GM12878 (cell line): ENCODE measurements at regions not wholly inside any gene's neighbourhood (a gene's known extent, or its start where the extent isn't known, plus 50 kb on each side); places are given as distances from the start of the nearest gene placed in this dataset.

Experiments
- ATAC-seq: fragments of 200-7000 bp; cut with Tn5 transposase; 3 replicates; pipeline ENCODE4 v1.9.1; 2020; ENCODE audit warnings: mild to moderate bottlenecking, moderate library complexity
- BruUV-seq: library from RNA; stranded (reverse); fragments of 400-500 nt; replicated peaks from 2 replicates; lab custom pipeline; 2021; lab: Mats Ljungman, UMichigan
- CTCF ChIA-PET: fragments of 300-600 bp; sonication (Branson Sonifier 250); formaldehyde crosslinking; extraction: SDS; loops from one replicate; lab custom pipeline; 2021; ENCODE audit warnings: inconsistent platforms; lab: Yijun Ruan, JAX
- POLR2A ChIA-PET: fragments of 350-600 bp; formaldehyde crosslinking; extraction: SDS; loops from one replicate; lab custom pipeline; 2021; ENCODE audit warnings: inconsistent platforms; lab: Charles Lee
- RAD21 ChIA-PET: fragments of 300-600 bp; sonication (Branson Sonifier 250); formaldehyde crosslinking; loops from one replicate; lab custom pipeline; 2023; ENCODE audit warnings: antibody characterized with exemption; ENCODE audit not compliant: unreplicated experiment; lab: Charles Lee
- SMC1A ChIA-PET: fragments of 300-600 bp; sonication (Branson Sonifier 250); formaldehyde crosslinking; loops from one replicate; lab custom pipeline; 2023; ENCODE audit not compliant: unreplicated experiment, uncharacterized antibody; lab: Charles Lee
- DNase-seq: peaks from one replicate; pipeline ENCODE4 v3.0.0-alpha.2; 2011; ENCODE audit warnings: low read depth, low spot score
- FAIRE-seq: peaks from 3 replicates; lab custom pipeline; 2011; peaks lifted over from hg19 to GRCh38; lab: Jason Lieb, UNC
- H2AFZ ChIP-seq: 2 replicates; pipeline ENCODE4 v1.6.0; 2011; ENCODE audit warnings: low read depth, low read length, control low read depth; ENCODE audit not compliant: control insufficient read depth
- H3K27ac ChIP-seq: 2 replicates; pipeline ENCODE4 v1.5.1; 2011; ENCODE audit warnings: control low read depth; ENCODE audit not compliant: control insufficient read depth, insufficient read depth
- H3K27me3 ChIP-seq, 2 experiments: replicated peaks in 1 of 2; 2 replicates each; pipeline versions ENCODE4 v1.6.0 to v1.6.1; 2011; ENCODE audit warnings: low read length in 1 of 2; ENCODE audit not compliant: control insufficient read depth in 2 of 2, insufficient read depth in 2 of 2
- H3K36me3 ChIP-seq, 2 experiments: 2 replicates each; pipeline ENCODE4 v1.5.1; 2011; ENCODE audit warnings: low read length in 1 of 2; ENCODE audit not compliant: control insufficient read depth in 2 of 2, insufficient read depth in 2 of 2
- H3K4me1 ChIP-seq: 2 replicates; pipeline ENCODE4 v1.6.1; 2011; ENCODE audit warnings: mild to moderate bottlenecking, low read length, moderate library complexity, mixed read lengths; ENCODE audit not compliant: control insufficient read depth, insufficient read depth
- H3K4me2 ChIP-seq: 2 replicates; pipeline ENCODE4 v1.6.0; 2011; ENCODE audit warnings: control low read depth; ENCODE audit not compliant: control insufficient read depth, insufficient read depth
- H3K4me3 ChIP-seq: fragments of 200-600 bp; sonication (generic); 2 replicates; pipeline ENCODE4 v1.5.1; 2016
- H3K79me2 ChIP-seq: 2 replicates; pipeline ENCODE4 v1.6.0; 2011; ENCODE audit warnings: low read length; ENCODE audit not compliant: control insufficient read depth, insufficient read depth
- H3K9ac ChIP-seq: 2 replicates; pipeline ENCODE4 v1.8.0; 2011; ENCODE audit warnings: low read length, control low read depth, mixed read lengths; ENCODE audit not compliant: control insufficient read depth, insufficient read depth
- H3K9me3 ChIP-seq: replicated peaks from 3 replicates; pipeline ENCODE4 v1.5.1; 2011; ENCODE audit warnings: mild to moderate bottlenecking, low read length; ENCODE audit not compliant: control insufficient read depth, insufficient read depth
- H4K20me1 ChIP-seq: 2 replicates; pipeline ENCODE4 v1.6.0; 2011; ENCODE audit not compliant: control insufficient read depth, insufficient read depth
- BACH1 ChIP-seq: fragments of 450-650 bp; IDR thresholded peaks from 2 replicates; pipeline ENCODE4 v1.6.1; 2017; ENCODE audit warnings: mild to moderate bottlenecking, borderline replicate concordance
- CHD2 ChIP-seq: IDR thresholded peaks from 2 replicates; pipeline ENCODE4 v1.6.1; 2011; ENCODE audit warnings: low read depth, low read length, improper control_type of control experiment, borderline replicate concordance
- FOS ChIP-seq: IDR thresholded peaks from 3 replicates; pipeline ENCODE4 v1.6.1; 2011; ENCODE audit warnings: borderline replicate concordance; ENCODE audit not compliant: insufficient read length; ENCODE audit errors: extremely low read depth
- GABPA ChIP-seq: IDR thresholded peaks from 2 replicates; pipeline ENCODE4 v1.6.1; 2014; ENCODE audit warnings: antibody characterized with exemption, low read depth, mild to moderate bottlenecking, inconsistent platforms
- HSF1 ChIP-seq: fragments of 150-350 bp; IDR thresholded peaks from 2 replicates; pipeline ENCODE4 v1.6.1; 2014; ENCODE audit warnings: mild to moderate bottlenecking, low read depth, low read length
- KDM1A ChIP-seq: fragments of 200-600 bp; sonication (generic); IDR thresholded peaks from 2 replicates; pipeline ENCODE4 v1.6.1; 2016; ENCODE audit warnings: borderline replicate concordance
- NFYA ChIP-seq: IDR thresholded peaks from 2 replicates; pipeline ENCODE4 v1.6.1; 2011; ENCODE audit warnings: low read depth, mild to moderate bottlenecking, low read length, improper control_type of control experiment, borderline replicate concordance
- PAX8 ChIP-seq: fragments of 450-650 bp; IDR thresholded peaks from 2 replicates; pipeline ENCODE4 v1.6.1; 2017; ENCODE audit warnings: mild to moderate bottlenecking, moderate library complexity
- PML ChIP-seq: IDR thresholded peaks from 2 replicates; pipeline ENCODE4 v1.6.1; 2012; ENCODE audit warnings: low read length, inconsistent platforms
- SMARCA5 ChIP-seq: fragments of 450-650 bp; IDR thresholded peaks from 2 replicates; pipeline ENCODE4 v1.6.1; 2017; ENCODE audit warnings: mild to moderate bottlenecking
- TCF3 ChIP-seq: IDR thresholded peaks from 2 replicates; pipeline ENCODE4 v1.6.1; 2012; ENCODE audit warnings: low read depth, mild to moderate bottlenecking, low read length, borderline replicate concordance; ENCODE audit not compliant: insufficient read depth
- YBX1 ChIP-seq: fragments of 450-650 bp; IDR thresholded peaks from 2 replicates; pipeline ENCODE4 v1.6.1; 2016; ENCODE audit warnings: antibody characterized with exemption
- ZSCAN29 ChIP-seq: fragments of 450-650 bp; IDR thresholded peaks from 2 replicates; pipeline ENCODE4 v1.6.1; 2017; ENCODE audit warnings: mild to moderate bottlenecking, moderate library complexity
- WGBS: methylation state at CpG from one replicate; pipeline ENCODE4 v1.1.6; 2016; ENCODE audit warnings: low lambda C conversion rate; ENCODE audit not compliant: insufficient replicate concordance, insufficient coverage; ENCODE audit errors: missing lambda C conversion rate; 5-methylcytosine and 5-hydroxymethylcytosine counted together
- in situ Hi-C: fragments of 300-500 bp; cut with MboI; formaldehyde crosslinking; loops from 9 replicates; pipeline ENCODE4 v1.14.3; 2018; ENCODE audit warnings: mixed read lengths
- intact Hi-C: fragments of 100-400 bp; cut with micrococcal nuclease; formaldehyde crosslinking; loops from one replicate; pipeline ENCODE4 v1.14.2; 2022; ENCODE audit not compliant: unreplicated experiment
- TF ChIP-seq, protein P1 (sequence below): fragments of 450-650 bp; IDR thresholded peaks from 2 replicates; pipeline ENCODE4 v1.6.1; 2017; ENCODE audit warnings: mild to moderate bottlenecking

DNA sequence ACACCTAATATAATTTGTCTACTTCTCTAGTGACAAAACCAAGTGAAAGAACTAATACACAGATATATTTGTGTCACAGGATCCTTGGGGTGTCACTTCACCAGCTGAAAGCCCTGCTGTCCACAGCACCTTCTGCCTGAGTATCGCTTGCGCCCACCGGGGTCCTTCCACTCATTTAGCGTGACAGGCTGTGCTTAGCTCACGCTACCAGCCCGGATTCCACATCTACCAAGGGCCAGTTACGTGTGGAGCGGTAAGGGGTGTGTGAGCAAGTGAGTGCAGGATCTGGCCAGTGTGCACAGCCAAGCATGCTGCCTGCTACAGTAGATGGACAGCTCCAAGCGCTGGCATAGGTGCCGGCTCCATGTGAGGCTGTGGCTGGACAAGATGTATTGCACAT lies 810.9 kb downstream of the NSUN3 start (continued):
- TF ChIP-seq PML = no peak
- no peak for TF ChIP-seq TCF3
- no peak for TF ChIP-seq SMARCA5
- no peak for TF ChIP-seq PAX8
- TF ChIP-seq YBX1 = no peak
- no peak for TF ChIP-seq KDM1A

DNA sequence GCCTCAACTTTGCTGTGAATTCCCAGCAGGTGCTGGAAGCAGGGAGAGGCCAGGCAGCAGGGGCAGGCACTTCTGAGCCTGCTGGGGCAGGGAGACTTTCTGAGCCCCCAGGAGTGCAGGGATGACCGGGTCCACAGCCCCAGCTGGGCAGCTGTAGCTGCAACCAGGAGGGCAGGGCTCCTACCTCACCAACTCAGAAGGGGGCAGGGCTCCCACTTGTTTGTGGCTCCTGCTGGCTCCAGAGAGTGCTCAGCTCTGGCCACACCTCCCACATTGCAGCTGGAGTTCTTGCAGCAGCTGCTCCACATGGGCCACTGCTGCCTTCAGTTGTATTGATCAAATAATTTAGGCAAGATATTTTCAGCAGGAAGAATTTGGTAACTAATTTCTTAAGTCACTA lies 812.3 kb downstream of the NSUN3 start:
- H3K9me3 ChIP-seq = no peaks in the 10 kb centered on the region
- FAIRE-seq (no peak), ATAC-seq (no peak), DNase-seq (no peak)
- no peaks in the 10 kb centered on the region for H4K20me1 ChIP-seq
- WGBS = 0% methylated on average over 1 of the region's 1 CpG
- no peak overlapping the region for H3K9ac ChIP-seq
- H3K4me1 ChIP-seq = no peaks in the 10 kb centered on the region
- RAD21 ChIA-PET = no interaction called here
- no TSS peak for BruUV-seq
- H3K4me2 ChIP-seq = no peak overlapping the region
- no peaks in the 10 kb centered on the region for H3K36me3 ChIP-seq
- TF ChIP-seq, protein P1, sequence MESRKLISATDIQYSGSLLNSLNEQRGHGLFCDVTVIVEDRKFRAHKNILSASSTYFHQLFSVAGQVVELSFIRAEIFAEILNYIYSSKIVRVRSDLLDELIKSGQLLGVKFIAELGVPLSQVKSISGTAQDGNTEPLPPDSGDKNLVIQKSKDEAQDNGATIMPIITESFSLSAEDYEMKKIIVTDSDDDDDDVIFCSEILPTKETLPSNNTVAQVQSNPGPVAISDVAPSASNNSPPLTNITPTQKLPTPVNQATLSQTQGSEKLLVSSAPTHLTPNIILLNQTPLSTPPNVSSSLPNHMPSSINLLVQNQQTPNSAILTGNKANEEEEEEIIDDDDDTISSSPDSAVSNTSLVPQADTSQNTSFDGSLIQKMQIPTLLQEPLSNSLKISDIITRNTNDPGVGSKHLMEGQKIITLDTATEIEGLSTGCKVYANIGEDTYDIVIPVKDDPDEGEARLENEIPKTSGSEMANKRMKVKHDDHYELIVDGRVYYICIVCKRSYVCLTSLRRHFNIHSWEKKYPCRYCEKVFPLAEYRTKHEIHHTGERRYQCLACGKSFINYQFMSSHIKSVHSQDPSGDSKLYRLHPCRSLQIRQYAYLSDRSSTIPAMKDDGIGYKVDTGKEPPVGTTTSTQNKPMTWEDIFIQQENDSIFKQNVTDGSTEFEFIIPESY = no peak
- TF ChIP-seq HSF1 (no peak), BACH1 (no peak), CHD2 (no peak), FOS (no peak), KDM1A (no peak), ZSCAN29 (no peak), GABPA (no peak), NFYA (no peak)
- no peaks in the 10 kb centered on the region for H3K27me3 ChIP-seq
- H3K79me2 ChIP-seq = no peaks in the 10 kb centered on the region
- H3K4me3 ChIP-seq = no peak overlapping the region
- in situ Hi-C loops = no loop called here
- H2AFZ ChIP-seq = no peak overlapping the region
- H3K27ac ChIP-seq = no peak overlapping the region
- intact Hi-C loops = no loop called here
- CTCF ChIA-PET = no interaction called here
- SMC1A ChIA-PET = no interaction called here
- POLR2A ChIA-PET = no interaction called here
